ENCODE measurements at regions not wholly inside any gene's neighbourhood (a gene's known extent, or its start where the extent isn't known, plus 50 kb on each side); places are given as distances from the start of the nearest gene placed in this dataset.

GRCh38 chr6:90835596-90836212, 248.8 kb upstream of the MAP3K7 start:
- TF ChIP-seq GATA3 (IDR thresholded peaks at IDR 0.05; ENCODE audit: low read depth, low read length) (no peak), GATA2 (IDR thresholded peaks at IDR 0.05; ENCODE audit: low read depth, low read length) (no peak)
